ENCODE measurements at regions not wholly inside any gene's neighbourhood (a gene's known extent, or its start where the extent isn't known, plus 50 kb on each side); places are given as distances from the start of the nearest gene placed in this dataset.

DNA sequence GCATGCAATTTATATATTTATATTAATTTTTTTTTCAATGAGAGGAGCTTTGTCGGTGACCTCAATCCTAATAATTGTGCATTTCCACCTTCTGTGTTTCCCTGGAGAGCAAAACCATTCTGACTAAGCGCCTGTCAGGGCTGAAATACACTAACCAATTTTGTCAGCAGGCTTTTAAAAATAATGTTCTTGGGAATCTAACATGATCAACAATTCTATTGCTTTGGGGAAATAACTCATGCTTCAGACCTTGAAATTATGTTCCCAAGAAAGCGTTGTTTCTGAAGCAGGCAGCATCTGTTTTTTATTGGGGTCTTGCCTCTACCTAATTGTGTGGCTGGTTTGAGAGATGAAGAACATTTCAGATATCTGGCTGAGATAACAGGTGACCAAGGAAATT lies 129.1 kb upstream of the ALKAL2 start:
- no peak overlapping the region for H2BK20ac ChIP-seq (ENCODE audit: low read length)
- H2AK5ac ChIP-seq (ENCODE audit: low read depth, low read length) = no peak overlapping the region
- H3K79me2 ChIP-seq (ENCODE audit: control insufficient read depth in 1 of 2, insufficient read depth in 2 of 2, low read length in 2 of 2) = no peaks in the 10 kb centered on the region
- H3K4me2 ChIP-seq (ENCODE audit: insufficient read depth in 1 of 2, low read depth in 2 of 2, low read length in 2 of 2) = no peak overlapping the region
- H4K20me1 ChIP-seq (replicated peaks in 1 of 2; ENCODE audit: control insufficient read depth in 1 of 2, insufficient read depth in 2 of 2, low read length in 2 of 2) = no peaks in the 10 kb centered on the region
- no peak overlapping the region for H3K18ac ChIP-seq (ENCODE audit: extremely low read depth, low read length)
- no peak overlapping the region for H4K8ac ChIP-seq (ENCODE audit: extremely low read depth, insufficient read depth, low read length)
- H2BK120ac ChIP-seq (replicated peaks; ENCODE audit: low read depth, low read length) = no peak overlapping the region
- no peak overlapping the region for H3K4me3 ChIP-seq (ENCODE audit: extremely low read depth in 1 of 4, insufficient read depth in 2 of 4, low read depth in 3 of 4, low read length in 4 of 4)
- H3K56ac ChIP-seq (replicated peaks; ENCODE audit: insufficient read length, low read depth, low read length) = no peak overlapping the region
- ChIA-PET CTCF (ENCODE audit: partially characterized antibody) (interaction anchor here (1.2 to 1.9 kb wide), 3 partner anchors 20 to 190 kb away, joined by 3 read pairs; no protein-coding TSS in a partner anchor), POLR2A (ENCODE audit: partially characterized antibody) (interaction anchor here (0.9 kb wide), 1 partner anchor 62 kb away, joined by 3 read pairs; no protein-coding TSS in a partner anchor)
- no peak overlapping the region for H3K14ac ChIP-seq (ENCODE audit: insufficient read length)
- no peak overlapping the region for H4K5ac ChIP-seq (ENCODE audit: insufficient read length, low read depth, low read length)
- H3K27ac ChIP-seq (ENCODE audit: low read depth, low read length) = no peak overlapping the region
- H3K4ac ChIP-seq (replicated peaks; ENCODE audit: insufficient read length, low read depth, low read length) = no peak overlapping the region
- H2AFZ ChIP-seq (ENCODE audit: low read length) = no peak overlapping the region
- WGBS, 2 experiments (ENCODE audit: extremely low coverage in 1 of 2, insufficient coverage in 1 of 2, insufficient read length in 1 of 2, insufficient replicate concordance in 2 of 2, low coverage in 1 of 2, low lambda C conversion rate in 2 of 2, missing lambda C conversion rate in 1 of 2) = 89% methylated on average over 3 of the region's 3 CpGs; no CpG with 5 or more reads in 1 of the 2 experiments
- no peaks in the 10 kb centered on the region for H3K79me1 ChIP-seq (ENCODE audit: low read depth, low read length)
- H3K23ac ChIP-seq (ENCODE audit: insufficient read length) = no peak overlapping the region
- FAIRE-seq (no peak), DNase-seq (ENCODE audit: low read depth in 1 of 2, low spot score in 2 of 2) (no peak)
- H3K9me3 ChIP-seq (ENCODE audit: insufficient read depth in 2 of 2, low read depth in 1 of 2, low read length in 1 of 2) = no peaks in the 10 kb centered on the region
- no peak overlapping the region for H2BK15ac ChIP-seq (ENCODE audit: low read length)
- TF ChIP-seq, protein P1, sequence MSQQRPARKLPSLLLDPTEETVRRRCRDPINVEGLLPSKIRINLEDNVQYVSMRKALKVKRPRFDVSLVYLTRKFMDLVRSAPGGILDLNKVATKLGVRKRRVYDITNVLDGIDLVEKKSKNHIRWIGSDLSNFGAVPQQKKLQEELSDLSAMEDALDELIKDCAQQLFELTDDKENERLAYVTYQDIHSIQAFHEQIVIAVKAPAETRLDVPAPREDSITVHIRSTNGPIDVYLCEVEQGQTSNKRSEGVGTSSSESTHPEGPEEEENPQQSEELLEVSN (IDR thresholded peaks at IDR 0.05) = no peak
- TF ChIP-seq POLR2AphosphoS5 (IDR thresholded peaks at IDR 0.05; ENCODE audit: low read depth, low read length) (no peak), TBP (IDR thresholded peaks at IDR 0.05; ENCODE audit: low read depth, low read length) (no peak), TCF12 (IDR thresholded peaks at IDR 0.05; ENCODE audit: low read depth, low read length) (no peak), ZNF274 (IDR thresholded peaks at IDR 0.05; ENCODE audit: borderline replicate concordance, extremely low read depth, low read length) (no peak), HDAC6 (IDR thresholded peaks at IDR 0.05; ENCODE audit: low read depth, low read length) (no peak)
- TF ChIP-seq, protein P2, sequence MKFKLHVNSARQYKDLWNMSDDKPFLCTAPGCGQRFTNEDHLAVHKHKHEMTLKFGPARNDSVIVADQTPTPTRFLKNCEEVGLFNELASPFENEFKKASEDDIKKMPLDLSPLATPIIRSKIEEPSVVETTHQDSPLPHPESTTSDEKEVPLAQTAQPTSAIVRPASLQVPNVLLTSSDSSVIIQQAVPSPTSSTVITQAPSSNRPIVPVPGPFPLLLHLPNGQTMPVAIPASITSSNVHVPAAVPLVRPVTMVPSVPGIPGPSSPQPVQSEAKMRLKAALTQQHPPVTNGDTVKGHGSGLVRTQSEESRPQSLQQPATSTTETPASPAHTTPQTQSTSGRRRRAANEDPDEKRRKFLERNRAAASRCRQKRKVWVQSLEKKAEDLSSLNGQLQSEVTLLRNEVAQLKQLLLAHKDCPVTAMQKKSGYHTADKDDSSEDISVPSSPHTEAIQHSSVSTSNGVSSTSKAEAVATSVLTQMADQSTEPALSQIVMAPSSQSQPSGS (IDR thresholded peaks at IDR 0.05; ENCODE audit: low read length) = no peak
- TF ChIP-seq, protein P3, sequence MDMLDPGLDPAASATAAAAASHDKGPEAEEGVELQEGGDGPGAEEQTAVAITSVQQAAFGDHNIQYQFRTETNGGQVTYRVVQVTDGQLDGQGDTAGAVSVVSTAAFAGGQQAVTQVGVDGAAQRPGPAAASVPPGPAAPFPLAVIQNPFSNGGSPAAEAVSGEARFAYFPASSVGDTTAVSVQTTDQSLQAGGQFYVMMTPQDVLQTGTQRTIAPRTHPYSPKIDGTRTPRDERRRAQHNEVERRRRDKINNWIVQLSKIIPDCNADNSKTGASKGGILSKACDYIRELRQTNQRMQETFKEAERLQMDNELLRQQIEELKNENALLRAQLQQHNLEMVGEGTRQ (IDR thresholded peaks at IDR 0.05; ENCODE audit: low read length) = no peak
- no peak overlapping the region for H4K91ac ChIP-seq (replicated peaks; ENCODE audit: insufficient read length, low read length)
- no peaks in the 10 kb centered on the region for H3K23me2 ChIP-seq (ENCODE audit: low read depth, low read length)
- H3K4me1 ChIP-seq (replicated peaks in 1 of 4; ENCODE audit: control insufficient read depth in 3 of 4, insufficient read depth in 4 of 4, low read length in 3 of 4) = no peaks in the 10 kb centered on the region
- H3K36me3 ChIP-seq (ENCODE audit: control insufficient read depth in 2 of 4, insufficient read depth in 4 of 4, low read length in 3 of 4) = no peaks in the 10 kb centered on the region
- H2BK5ac ChIP-seq (ENCODE audit: low read depth, low read length) = no peak overlapping the region
- H3K27me3 ChIP-seq (replicated peaks in 1 of 4; ENCODE audit: control insufficient read depth in 3 of 4, extremely low read depth in 1 of 4, insufficient read depth in 3 of 4, low read length in 3 of 4) = no peaks in the 10 kb centered on the region
- H3K9ac ChIP-seq (replicated peaks in 1 of 4; ENCODE audit: extremely low read depth in 1 of 4, low read depth in 3 of 4, low read length in 3 of 4) = no peak overlapping the region
- H2BK12ac ChIP-seq (ENCODE audit: low read depth, low read length) = no peak overlapping the region
